ENCODE measurements at regions not wholly inside any gene's neighbourhood (a gene's known extent, or its start where the extent isn't known, plus 50 kb on each side); places are given as distances from the start of the nearest gene placed in this dataset.

DNA sequence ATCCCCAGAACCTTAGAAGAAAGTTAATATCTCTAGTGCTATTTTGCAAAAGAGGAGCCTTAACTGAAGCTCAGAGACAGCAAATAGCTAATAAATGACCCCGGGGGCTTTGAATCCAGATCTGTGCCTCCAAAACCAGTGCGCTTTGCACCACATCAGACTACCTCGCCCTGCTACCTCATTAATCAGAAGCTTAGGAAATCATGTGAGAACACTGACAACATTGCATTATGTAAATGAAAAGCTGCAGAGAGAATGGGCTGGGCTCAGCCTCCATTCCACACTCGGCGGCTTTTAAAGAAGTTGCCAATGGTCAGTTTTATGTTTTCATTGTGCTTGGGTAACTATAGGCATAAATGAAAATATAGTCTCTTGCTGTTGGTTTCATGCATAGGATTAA lies 54.0 kb upstream of the STMND1 start:
- TF ChIP-seq, protein P1, sequence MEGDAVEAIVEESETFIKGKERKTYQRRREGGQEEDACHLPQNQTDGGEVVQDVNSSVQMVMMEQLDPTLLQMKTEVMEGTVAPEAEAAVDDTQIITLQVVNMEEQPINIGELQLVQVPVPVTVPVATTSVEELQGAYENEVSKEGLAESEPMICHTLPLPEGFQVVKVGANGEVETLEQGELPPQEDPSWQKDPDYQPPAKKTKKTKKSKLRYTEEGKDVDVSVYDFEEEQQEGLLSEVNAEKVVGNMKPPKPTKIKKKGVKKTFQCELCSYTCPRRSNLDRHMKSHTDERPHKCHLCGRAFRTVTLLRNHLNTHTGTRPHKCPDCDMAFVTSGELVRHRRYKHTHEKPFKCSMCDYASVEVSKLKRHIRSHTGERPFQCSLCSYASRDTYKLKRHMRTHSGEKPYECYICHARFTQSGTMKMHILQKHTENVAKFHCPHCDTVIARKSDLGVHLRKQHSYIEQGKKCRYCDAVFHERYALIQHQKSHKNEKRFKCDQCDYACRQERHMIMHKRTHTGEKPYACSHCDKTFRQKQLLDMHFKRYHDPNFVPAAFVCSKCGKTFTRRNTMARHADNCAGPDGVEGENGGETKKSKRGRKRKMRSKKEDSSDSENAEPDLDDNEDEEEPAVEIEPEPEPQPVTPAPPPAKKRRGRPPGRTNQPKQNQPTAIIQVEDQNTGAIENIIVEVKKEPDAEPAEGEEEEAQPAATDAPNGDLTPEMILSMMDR (IDR thresholded peaks at IDR 0.05; ENCODE audit: borderline replicate concordance, insufficient read depth, low read depth, low read length), result no peak

DNA sequence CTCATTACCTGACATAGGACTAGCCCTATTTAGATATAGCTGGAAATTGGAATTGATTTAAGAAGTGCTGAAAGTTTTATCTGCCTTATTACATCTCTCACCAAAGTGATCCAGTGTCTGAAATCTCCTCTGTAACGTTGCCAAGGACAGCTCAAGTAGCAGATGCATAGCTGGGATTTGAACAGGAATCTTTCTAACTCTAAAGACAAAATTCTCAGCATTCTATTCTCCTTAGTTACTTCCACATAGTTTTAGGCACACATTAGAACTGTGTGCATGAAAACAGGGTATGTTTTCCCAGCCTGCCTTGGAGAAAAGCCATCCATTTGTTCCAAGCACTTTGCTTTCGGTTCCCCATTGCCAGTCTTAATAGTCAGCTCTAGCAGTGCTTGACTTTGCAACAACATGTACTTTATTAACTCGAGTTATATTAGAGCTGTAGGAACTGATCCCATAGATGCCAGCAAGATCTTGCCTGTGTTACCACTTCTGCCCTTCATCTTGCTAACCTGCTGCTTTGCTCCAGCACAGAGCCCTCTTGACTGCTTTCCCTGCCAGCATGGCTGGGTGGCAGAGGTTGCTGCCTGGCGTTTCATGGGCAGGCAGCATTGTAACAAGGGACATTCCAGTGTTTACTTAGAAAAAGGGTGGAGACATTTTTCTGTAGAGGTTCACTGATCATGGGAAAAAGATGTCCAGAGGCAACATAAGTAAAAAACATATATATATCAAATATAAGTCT lies 56.1 kb upstream of the STMND1 start:
- TF ChIP-seq, protein P1 (IDR thresholded peaks at IDR 0.05; ENCODE audit: borderline replicate concordance, insufficient read depth, low read depth, low read length), result no peak

More for the DNA sequence above, 54.0 kb upstream of the STMND1 start:
- no peak overlapping the region for H3K4me3 ChIP-seq (ENCODE audit: low read depth, low read length)

DNA sequence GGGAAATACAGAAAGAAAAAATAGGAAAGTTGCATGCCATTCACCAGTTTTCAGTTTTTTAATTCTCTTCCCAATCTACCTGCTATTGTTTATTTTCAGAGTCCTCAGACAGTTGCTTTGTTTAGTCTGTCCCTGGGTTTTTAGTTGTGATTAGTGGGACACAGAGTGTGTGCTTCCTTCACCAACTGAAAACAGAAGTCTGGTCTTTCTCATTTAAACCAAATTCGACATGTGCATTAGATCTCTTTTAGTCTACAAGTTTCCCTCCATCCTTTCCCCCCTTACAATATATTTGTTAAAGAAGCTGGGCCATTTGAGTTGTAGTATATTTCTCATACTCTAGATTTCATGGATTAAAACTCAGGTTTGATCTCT lies 58.7 kb upstream of the STMND1 start:
- TF ChIP-seq, protein P1 (IDR thresholded peaks at IDR 0.05; ENCODE audit: borderline replicate concordance, insufficient read depth, low read depth, low read length), result no peak

More for the DNA sequence above, 56.1 kb upstream of the STMND1 start:
- no peak overlapping the region for H3K4me3 ChIP-seq (ENCODE audit: low read depth, low read length)

DNA sequence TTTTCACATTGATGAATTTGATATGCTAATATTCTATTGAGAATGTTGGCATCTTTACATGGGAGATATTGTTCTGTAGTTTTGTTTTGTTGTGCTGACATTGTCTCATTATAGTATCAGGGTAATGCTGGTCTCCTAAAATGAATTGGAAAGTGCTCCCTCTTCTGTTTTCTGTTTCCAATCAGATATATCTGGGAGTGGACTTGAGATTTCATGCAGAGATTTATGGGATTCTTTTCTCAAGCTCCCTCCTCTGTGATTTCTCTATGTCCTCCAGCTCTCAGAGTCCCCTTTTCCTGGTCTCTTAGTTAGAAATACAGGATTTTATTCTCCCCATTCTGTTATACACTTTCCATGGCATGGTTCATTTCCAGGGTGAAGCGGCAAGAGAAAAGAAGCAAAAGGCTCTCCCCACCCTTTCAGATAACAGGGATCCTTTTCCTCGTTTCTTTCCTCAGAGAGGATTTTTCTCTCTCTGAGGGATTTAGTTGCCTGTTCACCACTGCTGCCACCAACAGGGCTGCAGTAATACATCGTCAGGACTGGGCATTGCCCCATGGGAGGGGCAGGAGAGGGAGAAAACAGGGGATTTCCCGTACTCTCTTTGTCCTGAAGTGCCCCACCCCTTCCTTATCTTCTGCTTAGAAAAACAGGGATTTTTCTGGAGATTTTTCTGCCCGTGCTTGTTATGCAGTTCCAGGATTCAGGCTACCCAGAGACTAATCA lies 59.3 kb upstream of the STMND1 start:
- H3K4me3 ChIP-seq (ENCODE audit: low read depth, low read length), result no peak overlapping the region
- TF ChIP-seq, protein P1 (IDR thresholded peaks at IDR 0.05; ENCODE audit: borderline replicate concordance, insufficient read depth, low read depth, low read length), result no peak

More for the DNA sequence above, 58.7 kb upstream of the STMND1 start:
- H3K4me3 ChIP-seq (ENCODE audit: low read depth, low read length), result no peak overlapping the region

DNA sequence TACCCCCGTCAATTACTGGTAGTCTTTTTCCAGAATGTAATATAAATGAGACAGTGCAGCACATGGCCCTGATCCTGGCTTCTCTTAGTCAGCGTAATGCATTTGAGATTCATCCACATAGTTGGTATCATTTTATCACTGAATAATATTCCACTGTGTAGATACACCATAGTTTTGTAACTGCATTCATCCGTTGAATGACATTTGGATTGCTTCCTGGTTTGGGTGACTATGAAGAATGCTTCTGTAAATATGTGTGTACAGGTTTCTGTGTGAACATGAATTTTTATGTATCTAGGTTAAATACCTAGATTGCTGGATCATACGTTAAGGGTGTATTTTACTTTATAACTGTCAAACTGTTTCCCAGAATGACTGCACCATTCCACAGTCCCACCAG lies 62.6 kb upstream of the STMND1 start:
- H3K4me3 ChIP-seq (ENCODE audit: low read depth, low read length), result no peak overlapping the region
- TF ChIP-seq, protein P1 (IDR thresholded peaks at IDR 0.05; ENCODE audit: borderline replicate concordance, insufficient read depth, low read depth, low read length), result no peak

DNA sequence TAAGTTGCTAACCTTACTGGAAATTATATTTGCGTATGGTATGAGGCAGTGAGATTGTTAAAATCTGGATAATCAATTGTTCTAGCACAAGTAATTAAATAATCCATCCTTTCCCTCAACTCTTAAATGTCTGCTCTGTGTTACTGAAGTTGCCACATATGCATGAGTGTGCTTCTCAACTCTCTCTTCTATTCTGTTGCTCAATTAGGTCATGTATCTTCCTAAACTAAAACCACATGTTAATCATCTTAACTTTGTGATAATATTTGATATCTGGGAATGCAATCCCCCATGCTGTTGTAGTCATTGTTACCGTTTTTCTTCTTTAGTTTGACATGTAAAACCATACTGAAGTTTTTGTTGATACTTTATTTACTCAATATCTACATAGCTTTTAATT lies 63.5 kb upstream of the STMND1 start:
- TF ChIP-seq, protein P1 (IDR thresholded peaks at IDR 0.05; ENCODE audit: borderline replicate concordance, insufficient read depth, low read depth, low read length), result no peak
- no peak overlapping the region for H3K4me3 ChIP-seq (ENCODE audit: low read depth, low read length)

DNA sequence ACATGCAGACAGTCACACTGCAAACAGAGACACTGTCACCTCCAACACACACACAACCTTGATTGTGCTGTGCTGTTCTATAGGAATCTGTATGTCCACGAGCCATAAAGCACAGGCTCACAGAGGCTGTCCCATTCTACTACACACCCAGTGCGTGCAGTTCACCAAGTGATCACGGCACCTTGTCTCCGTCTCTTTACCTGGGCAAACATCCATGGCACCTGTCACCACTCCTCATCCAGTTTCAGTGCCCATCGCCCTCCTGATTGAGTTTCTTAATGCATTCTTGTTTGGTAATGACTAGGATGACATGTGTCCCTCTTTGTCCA lies 65.8 kb upstream of the STMND1 start:
- TF ChIP-seq, protein P1 (IDR thresholded peaks at IDR 0.05; ENCODE audit: borderline replicate concordance, insufficient read depth, low read depth, low read length), result no peak
- H3K4me3 ChIP-seq (ENCODE audit: low read depth, low read length), result no peak overlapping the region

Measured in GM12875 (cell line).